Breast epithelium (tissue), 3 donors: ENCODE measurements at regions not wholly inside any gene's neighbourhood (a gene's known extent, or its start where the extent isn't known, plus 50 kb on each side); places are given as distances from the start of the nearest gene placed in this dataset.

Experiments used
- CTCF ChIP-seq, 3 donors: fragments of 450-650 bp; IDR thresholded peaks; one replicate each; pipeline ENCODE4 v1.5.1; 2016 to 2017; ENCODE audit warnings: antibody characterized with exemption in 3 of 3, mild to moderate bottlenecking in 3 of 3, moderate library complexity in 3 of 3
- POLR2A ChIP-seq: fragments of 450-650 bp; IDR thresholded peaks from one replicate; pipeline ENCODE4 v1.6.1; 2016; ENCODE audit warnings: antibody characterized with exemption, mild to moderate bottlenecking, moderate library complexity

- TF ChIP-seq CTCF (IDR thresholded peaks at IDR 0.05), result no peak
- TF ChIP-seq POLR2A, result no peak
These were observed 119.7 kb upstream of the ZNF184 start for GRCh38 chr6:27592481-27593199.
